ENCODE measurements at regions not wholly inside any gene's neighbourhood (a gene's known extent, or its start where the extent isn't known, plus 50 kb on each side); places are given as distances from the start of the nearest gene placed in this dataset.

DNA sequence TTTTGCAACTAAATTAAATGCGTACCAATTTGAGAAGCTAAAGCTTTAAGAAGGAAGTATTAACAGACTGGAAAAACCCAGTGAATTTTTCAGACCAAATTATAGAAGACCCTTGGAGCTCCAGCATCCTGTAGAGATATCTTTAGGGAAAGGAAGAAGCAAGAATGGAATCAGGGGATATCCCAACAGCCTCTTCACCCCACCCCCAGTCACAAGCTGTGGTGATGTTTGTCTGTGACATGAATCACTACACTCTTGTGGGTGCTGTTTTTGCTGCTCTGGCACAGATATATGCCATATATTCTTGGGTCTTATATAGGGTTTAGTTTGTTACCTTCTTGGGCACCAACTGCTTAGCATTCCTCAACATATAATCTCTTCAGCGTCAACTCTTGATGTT, 78.5 kb upstream of the BCL6 start:
- no peak for DNase-seq

DNA sequence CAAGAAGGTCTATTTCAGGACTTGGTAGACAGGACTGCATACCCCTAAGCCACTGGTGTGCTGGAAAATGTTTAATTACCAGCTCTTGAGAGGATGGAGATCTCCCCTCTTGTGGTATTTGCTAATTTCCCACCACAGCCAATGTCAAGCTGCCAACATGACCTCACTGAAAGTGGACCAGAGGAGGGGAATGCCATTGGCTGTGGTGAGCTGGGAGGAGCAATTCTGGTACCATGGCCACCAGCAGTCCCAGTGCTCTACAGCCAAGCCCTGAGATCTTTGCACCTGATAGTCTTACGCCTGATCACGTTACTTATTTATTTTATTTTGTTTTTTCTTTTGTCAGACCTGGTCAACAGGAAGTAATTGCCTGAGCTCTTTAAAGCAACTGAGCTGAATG, 82.5 kb upstream of the BCL6 start:
- DNase-seq = no peak

DNA sequence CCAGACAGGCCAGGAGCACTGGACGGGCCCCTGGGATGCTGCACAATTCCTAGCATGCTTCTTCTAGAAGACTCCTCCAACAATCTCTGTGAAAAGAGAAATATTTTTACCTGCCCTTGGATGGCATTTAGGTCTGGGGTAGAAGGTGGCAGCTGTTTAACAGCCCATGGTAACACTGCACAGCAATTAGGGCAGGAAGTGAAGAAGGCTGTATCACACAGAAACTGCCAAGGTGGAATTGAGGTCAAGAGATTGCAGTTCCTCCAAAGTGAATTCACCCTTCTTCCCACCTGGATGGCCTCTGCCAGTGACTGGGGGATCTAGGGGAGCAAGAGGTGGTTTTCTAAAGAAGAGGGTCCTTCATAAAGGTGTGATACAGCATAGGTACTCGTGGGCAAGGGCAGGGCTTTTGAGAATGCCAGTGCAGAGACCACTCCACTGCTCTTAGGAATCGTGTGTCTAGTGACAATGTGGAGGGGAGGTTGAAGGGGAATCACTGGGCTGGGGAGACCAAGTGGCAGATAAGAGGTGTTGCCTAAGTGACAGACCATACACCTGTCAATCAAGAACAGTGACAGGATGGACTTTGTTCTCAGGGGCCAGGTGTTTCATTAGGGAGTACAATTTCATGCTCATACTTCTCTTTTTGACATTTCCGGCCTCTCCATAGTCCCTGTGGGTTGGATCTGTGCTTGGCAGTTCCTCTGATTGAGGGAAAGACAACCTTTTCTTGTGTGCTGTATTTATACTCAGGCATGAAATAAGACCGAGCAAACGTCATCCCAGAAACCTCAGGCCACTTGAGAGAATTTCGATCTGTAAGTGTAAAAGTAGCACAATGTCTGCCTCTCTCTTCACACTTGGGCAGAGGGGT, 83.5 kb upstream of the BCL6 start:
- no peak for DNase-seq

DNA sequence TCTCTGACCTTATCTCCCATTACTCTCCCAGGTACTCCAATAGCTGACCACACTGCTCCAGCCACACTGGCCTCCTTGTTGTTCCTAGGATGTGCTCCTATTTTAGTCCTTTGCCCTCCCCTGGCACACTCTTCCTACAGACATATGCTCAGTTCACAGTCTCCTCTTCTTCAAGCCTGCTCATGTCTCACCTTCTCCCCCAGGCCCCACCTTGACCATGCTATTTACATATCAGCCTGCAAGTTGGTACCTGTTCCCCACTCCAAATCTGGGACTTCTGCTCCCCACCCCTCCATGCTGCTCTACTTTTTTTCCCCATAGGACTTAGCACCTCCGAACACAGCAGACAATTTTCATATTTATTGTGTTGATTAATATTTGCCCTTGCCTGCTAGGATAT, 84.9 kb upstream of the BCL6 start:
- DNase-seq = no peak

DNA sequence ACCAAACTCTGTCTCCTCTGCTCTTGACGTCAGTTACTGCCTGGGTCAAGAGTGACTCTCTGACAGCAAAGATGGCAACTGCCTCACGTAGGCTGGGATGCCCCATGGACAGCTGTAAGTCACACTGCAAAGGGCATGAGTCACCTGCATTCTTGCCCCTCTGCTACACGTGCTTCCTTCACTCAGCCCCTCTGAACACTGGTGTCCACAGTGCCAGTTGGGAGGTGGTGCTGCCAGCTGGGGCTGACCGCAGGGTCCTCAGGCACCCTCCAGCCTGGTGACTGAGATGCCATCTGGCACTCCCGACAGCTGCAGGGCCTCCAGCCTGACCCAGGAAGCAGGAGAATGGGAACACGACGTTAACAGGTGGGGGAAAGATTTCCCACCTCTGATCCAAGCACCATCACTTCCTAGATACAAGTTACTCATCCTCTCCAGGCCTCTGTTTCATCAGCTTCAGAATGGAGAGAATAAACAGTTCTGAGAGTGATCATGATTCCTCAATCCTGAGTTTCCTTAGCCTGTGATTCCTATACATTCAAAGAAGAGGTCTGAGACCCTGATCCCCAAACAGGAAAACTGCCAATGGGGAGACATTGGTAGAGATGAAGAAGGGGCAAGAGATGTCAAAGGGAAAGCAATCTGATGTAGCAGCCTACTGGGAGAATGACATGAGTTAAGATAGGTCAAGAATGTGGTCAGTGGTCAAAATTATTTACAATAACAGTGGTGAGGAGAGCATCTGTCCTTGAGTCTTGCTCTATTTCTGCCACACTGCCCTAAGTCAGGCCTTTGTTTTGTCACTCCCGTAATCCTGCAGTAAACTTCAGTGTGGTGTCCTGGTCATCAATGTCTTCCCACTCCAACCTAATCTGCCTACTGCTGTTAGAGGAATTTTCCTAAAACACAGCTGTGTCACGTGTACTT, 86.1 kb upstream of the BCL6 start:
- DNase-seq = no peak

DNA sequence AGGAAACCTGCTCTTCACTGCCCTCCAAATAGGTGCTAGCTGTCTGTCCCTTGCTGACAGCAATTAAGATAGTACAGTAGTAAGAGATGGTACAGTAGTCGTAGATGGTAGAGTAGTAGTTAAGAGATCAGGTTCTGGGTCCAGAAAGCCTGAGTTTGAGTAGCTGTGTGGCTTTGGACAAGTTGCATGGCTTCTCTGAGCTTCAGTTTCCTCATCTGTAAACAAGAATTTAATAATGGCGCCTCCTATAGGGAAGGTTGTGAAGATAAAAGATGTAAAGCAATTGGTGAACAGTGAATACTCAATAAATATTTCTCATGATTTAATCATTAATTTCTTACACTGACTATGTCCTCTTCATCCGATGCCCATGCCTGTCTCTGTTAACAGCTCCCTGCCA, 86.9 kb upstream of the BCL6 start:
- no peak for DNase-seq

DNA sequence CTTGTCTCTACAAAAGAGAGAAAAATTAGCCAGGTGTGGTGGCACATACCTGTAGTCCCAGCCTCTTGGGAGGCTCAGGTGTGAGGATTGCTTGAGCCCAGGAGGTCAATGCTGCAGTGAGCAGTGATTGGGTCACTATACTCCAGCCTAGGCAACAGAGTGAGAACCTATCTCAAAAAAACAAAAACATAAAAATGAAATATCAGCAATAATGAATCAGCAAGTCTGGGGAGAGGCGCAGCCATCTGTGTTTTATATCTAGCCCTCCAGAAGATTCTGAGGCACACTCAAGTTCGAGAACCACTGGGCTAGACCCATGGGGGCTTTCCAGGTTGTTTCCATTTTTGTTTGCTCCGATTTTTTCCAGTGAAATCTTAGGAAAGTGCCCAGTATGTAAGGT, 88.1 kb upstream of the BCL6 start:
- DNase-seq = no peak

DNA sequence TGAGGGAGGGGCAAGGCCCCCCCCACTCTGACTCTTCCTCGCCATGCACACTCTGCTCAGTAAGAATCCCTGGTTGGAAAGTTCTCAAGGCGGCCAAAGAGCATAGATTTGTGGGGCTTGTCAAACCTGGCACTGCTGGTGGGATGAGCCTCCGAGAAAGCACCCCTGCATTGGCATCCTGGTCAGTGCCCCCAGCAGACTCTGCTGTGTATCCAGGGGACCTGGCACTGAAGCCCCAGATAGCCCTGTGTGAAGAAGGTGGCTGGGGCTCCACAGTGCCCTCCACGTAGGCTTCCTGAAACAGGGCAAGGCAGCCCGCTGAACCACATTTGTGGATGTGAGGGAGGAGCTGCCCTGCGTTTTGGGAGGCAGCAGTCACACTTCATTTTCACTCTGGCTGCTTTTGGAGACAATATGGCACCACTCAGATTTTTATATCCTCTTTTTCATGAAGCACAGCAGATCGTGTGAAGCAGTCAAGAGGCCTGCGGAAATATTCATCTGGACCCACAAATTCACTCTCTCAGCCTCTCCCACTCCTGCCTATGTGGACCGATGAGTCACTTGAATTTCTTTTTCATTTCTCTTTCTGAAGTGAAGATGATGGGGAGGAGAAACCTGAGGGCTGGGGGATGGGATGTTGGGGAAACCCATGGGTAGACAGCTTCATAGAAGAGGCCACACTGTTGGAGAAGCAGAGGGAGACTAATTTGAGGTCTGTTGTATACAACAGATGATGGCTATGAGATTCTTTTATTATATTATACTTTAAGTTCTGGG, 88.7 kb upstream of the BCL6 start:
- no peak for DNase-seq

DNA sequence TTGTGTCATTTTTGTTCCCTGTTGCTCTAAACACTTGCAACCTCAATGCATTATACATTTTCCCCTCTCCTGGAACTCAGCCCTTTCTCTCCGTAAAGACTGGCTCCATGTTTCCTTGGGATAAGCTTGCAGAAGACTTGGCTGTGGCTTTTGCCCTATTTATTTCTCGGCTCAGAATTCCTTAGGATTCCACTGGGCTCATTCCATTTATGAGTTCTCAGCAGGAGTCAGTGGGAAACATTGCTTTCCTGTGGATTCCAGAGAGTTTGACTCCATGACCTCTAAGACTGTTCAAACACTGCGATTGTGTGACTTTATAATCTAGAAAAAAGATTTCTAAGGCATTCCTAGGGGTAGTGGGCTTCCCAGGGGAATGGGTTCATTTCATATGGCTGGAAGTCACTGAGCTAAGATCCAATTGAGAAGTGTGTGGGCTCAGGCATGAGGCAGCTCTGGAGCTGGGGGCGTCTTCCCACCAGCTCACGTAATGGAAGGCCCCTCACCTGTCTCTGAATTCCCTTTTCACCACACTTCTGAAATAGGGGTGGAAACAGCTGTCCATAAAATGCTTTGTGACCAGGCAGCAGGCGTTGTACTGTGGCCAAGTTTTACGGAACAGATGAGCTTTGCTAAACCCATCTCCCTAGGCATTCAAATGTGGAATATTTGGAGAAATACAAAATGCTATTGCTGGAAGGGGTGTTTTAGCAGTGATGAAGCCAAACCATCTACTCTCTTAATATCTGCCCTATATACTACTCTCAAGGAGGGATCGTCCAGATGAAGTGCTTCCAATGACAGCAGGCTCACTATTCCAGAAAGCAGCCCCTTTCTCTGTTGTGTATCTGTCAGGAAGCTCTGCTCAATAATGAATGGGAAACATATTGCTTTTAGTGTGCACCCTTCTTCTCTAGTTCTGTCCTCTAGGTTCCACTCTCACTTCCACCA, 91.8 kb upstream of the BCL6 start:
- no peak for DNase-seq

DNA sequence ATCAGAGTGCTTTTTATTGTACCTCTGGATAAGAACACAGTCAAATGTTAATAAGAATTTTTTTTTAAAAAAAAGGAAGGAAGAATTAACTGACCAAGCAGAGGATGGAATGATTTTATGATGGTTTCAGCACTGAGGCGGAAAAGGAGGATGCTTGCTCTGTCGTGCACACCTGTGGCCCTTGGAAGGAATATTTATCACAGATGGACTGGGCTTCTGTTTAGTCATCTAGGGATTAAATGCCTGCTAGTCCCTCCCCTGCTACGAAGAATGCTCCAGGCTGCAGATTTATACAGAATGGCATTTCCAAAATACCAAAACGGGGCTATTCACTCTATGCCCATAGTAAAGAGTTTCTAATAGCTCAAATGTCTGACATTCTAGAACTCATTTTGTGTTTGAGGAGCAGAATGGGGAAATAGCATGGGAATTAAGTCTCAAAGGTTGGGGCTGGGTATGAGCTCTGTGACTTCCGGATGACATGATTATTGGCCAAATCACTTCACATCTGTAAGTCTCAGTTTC, 92.8 kb upstream of the BCL6 start:
- no peak for DNase-seq

DNA sequence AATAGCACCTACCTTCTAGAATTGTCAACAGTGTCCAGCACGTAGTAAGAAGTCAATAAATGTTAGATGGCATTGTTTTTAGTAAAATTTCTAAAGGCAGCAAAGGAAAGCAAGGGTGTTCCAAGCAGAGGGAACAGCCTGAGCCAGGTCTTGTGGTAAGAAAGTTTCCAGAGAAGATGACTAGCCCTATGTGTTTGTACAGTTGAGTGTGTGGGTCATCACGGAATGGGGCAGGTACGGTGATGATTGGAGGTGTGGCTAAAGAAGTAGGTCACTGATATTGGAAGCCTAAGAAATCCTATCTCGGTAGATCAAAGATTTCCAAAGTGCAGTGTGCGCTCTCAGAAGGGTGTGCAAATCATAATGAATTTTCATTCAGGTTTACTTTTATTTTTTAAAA, 94.2 kb upstream of the BCL6 start:
- DNase-seq = no peak

DNA sequence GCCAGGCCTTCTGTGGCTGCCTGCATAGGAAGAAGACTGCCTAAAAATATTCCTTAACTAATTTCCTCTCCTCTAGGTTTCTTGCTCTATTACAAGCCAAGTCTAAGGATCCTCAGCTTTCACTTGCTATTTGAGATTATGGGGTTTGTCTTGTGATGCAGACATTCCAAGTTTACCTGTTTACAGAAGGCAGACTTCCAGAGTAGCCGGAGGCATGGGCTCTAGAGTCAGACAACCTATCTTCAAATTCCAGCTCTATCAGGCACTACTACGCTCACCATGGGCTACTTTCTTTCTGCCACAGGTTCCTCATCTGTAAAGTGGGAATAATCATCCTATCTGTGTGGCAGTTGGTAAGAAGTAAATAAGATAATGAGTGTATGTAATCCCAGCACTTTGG, 95.6 kb upstream of the BCL6 start:
- no peak for DNase-seq

DNA sequence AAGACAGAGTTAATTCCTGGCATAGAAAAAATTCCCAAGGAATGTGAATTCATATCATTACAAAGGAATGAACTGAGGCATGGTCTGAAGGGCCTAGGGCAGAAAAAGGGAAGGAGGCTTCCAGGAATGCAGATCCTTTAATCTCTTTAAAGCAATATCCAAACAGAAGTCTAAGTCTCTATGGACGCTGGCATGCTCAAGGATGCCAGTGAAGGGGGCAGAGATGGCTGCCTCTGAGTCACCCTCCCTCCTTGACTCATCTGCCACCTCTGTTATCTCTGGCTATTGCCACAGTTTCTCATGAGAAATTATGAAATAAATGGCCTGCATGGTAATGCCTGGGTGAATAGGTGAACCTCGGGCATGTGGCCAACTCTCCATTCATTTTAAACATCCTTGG, 96.3 kb upstream of the BCL6 start:
- no peak for DNase-seq

DNA sequence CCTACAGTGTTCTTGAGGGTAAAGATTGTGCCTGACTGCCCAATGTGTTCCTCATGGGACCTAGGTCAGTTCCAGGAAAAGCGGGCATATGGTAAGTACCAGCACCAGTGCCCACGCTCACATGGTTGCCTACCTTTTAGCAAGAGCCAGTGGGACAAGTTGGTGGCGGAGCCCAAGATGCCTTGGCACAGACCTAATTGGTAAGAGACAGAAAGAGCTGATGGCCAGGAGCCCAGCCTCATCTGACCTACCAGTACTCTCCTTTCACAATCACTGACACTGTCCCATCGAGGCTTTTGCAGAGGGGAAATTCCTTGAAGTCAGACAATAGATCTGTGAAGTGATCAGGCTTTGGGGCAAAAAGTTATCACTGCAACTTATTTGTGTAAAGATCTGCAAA, 98.4 kb upstream of the BCL6 start:
- DNase-seq = no peak

DNA sequence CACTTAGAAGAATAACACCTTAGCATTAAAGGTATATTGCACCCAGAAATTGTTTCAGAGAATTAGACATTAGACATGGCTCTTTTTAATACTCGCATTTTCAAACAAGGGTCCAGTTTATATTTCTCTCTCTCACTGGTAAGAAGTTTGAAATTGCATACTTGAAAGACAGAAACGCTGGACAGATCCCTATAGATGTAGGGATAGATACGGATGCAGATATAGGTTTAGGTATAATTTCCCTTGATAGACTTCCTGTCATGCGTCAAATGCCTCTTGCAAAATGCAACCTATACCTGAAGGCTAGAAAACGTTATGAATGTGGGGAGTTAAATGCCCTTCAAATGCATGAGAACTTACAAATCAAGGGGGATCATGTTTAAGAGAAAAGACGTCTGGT, 99.4 kb upstream of the BCL6 start:
- DNase-seq = no peak

DNA sequence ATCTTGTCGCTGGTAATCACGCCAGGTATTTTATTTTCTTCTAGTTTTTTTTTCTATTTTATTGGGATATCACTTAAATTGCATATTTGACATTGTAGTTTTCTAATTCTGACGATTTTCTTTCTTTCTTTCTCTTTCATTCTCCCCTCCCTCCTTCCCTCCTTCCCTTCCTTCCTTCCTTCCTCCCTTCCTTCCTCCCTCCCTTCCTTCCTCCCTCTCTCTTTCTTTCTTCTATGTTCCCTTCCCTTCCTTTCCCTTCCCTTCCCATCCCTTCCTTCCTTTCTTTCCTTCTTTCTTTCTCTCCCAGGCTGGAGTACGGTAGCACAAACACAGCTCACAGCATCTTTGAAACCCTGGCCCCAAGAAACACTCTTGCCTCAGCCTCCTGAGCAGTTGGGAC, 100.6 kb upstream of the BCL6 start:
- DNase-seq = no peak

DNA sequence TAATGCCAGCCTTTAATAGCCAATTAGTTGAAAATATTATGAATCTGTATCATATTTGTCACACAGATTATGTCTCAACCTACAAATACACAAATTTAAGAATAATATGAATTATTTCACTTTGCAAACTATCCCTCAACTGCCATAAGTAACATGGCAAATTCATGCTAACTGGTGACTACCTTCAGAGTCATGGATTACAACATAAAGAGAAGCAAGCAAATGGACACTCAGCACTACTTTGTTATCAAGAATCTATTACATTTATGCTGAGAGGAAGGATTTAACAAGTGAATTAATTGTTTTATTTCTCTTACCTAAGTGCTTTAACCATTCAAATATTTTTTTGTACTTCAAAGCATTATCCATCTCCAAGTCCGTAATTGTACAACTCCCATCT, 103.1 kb upstream of the BCL6 start:
- DNase-seq = no peak

DNA sequence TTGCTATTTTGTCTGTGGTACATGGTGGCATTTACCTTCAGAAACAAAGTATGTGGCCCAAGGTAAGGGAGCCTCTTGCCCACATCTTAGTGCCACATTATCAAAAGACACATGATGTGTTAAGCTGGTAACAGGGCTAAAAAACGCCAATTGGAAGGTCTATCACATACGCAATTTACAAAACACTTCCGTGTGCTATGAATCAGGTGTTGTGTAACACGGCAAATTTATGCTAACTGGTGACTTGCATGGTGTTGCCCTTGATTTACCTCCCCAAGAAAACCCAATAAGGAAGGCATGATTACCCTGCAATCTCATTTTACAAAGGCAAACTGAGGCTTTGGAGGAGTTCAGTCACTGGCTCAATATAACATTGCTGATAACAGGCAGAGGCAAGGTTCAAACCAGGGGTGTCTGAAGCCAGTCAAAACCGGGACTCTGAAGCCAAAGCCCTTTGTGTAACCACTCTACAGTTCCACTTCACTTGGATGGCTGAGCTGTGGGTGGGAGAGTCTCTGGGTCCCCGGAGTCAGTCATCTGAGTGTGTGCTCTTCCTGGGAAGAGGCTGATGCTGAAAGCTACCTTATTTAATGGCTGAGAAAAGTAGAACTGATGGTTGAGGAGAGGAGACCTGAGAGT, 103.9 kb upstream of the BCL6 start:
- DNase-seq = no peak

DNA sequence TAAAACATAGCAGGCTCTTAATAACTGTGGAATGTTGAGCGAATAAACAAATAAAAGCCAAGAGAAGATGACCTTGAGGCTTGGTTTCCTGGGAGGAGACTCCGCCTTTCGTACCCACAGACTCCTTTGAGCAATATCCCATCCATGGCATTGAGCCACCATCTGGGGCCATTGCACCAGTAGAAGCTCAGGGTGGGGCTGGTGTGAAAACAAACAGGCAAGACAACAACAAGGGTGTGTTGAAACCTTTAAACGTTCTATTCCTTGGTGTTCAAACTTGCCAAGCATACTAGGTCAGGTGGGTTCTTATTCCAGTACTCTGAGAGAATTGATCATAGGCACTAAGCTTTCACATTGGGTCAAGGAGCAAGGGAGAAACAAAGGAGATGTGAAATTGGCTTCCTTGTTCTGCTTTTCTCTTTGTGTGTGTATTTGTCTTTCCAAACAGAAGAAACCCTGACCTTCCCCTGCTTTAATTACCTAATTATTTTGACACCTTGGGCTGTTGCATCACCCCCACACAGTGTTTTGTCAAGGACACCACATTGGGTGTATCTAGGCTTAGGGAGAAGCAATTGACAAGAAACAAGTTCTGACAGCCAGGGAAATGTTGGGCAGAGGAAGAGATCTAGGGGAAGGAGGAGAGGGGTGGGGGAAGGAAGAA, 105.1 kb upstream of the BCL6 start:
- no peak for DNase-seq

DNA sequence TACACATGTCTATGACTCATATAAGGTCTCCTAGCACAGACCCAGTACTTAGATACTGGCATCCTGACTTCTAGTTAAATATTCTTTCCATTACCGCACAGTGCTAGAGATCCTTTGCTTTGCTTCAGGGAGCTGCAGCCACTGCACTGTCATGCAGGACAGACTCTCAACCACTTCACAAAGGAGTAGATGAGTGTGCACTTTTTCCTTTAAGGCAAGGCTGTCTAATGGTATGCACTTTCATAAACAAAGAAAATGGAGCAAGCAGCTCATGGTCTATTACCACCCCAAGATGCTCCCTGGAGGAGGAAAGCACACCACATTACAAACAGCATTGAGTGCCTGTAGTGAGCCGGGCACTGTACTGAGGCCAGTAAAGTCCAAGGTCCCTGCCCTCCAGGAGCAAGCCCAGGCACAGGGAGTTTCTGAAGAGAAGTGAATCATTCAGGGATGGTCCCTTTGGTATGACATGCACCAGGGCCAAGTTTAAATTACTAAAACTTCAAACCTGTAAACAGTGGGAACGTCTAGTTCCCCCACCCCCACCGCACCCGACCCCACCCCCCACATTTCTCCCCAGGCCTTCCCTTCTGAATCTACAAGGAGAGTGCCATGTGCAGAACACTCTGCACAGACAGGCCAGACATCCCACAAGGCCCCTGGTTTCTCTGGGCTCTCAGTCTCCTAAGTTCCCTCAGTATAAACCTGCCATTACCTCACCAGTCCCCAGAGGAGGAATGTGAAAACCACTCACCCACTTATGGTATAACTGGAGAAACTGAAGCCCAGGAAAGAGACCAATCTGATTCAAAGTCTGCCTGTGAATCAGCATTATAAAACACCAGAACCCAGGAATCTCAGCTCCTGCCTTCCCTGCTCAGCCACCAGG, 107.8 kb upstream of the BCL6 start:
- no peak for DNase-seq

All from activated naive CD4-positive, alpha-beta T cell treated with anti-CD3 and anti-CD28 coated beads, Interleukin-2, amount 50 U/mL, for 16 hours (primary cell).